Left renal cortex interstitium (tissue), 4 donors: ENCODE measurements at regions not wholly inside any gene's neighbourhood (a gene's known extent, or its start where the extent isn't known, plus 50 kb on each side); places are given as distances from the start of the nearest gene placed in this dataset.
"Not testable (repeated sequence)": the region's sequence is repeated elsewhere in the genome, so short reads cannot be mapped to it uniquely, and the experiment has no call there.

Source experiments
- DNase-seq, 4 donors: peaks; one replicate each; pipeline ENCODE4 v3.0.0-alpha.2; 2013; ENCODE audit warnings: low read depth in 4 of 4, low spot score in 2 of 4, missing footprints in 1 of 4

- not testable (repeated sequence) for DNase-seq
These were observed 2877.2 kb downstream of the RPIA start for GRCh38 chr2:91568391-91569338.

DNA sequence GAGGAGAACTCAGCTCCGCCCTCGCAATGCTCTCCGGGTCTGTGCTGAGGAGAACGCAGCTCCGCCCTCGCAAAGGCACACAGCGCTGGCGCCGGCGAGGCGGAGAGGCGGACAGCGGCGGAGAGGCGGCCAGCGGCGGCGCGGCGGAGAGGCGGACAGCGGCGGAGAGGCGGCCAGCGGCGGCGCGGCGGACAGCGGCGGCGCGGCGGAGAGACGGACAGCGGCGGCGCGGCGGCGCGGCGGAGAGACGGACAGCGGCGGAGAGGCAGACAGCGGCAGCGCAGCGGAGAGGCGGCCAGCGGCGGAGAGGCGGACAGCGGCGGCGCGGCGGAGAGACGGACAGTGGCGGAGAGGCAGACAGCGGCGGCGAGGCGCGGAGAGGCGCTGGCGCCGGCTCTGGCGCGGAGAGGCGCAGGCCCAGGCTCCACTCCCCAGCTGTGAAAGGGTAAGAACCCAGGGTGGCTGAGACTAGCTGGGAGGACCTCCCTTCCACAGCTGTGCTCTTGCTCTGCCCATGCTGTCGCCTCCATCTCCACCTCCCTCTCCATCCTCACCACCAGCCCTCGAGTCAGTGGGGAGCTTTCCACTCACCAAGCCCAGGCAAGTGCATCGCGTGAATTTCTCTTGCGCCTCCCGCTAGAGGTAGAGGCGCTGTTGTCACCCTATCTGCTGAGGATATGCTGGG, 2879.9 kb downstream of the RPIA start:
- not testable (repeated sequence) for DNase-seq

GRCh38 chr2:91573018-91573417, 2881.5 kb downstream of the RPIA start:
- DNase-seq, result not testable (repeated sequence)

DNA sequence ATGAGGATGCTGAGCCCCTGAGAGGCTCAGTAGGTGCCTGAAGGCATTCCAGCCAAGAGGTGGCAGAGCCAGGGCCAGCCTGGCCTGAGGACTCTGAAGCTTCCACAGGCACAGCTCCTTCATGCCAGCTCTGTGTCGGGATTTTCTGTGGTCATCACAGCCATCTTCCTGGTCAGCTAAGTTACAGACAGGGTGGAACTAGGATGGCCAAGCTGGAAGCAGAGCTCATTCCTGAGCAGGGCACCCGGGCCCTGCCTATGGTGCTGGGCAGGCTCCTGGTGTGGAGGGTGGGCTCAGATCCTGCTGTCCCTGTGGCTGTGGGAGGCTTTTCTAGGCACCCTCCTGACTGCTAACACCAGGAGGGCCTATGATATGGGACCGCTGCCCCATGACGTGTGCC, 2882.3 kb downstream of the RPIA start:
- DNase-seq, result not testable (repeated sequence)

DNA sequence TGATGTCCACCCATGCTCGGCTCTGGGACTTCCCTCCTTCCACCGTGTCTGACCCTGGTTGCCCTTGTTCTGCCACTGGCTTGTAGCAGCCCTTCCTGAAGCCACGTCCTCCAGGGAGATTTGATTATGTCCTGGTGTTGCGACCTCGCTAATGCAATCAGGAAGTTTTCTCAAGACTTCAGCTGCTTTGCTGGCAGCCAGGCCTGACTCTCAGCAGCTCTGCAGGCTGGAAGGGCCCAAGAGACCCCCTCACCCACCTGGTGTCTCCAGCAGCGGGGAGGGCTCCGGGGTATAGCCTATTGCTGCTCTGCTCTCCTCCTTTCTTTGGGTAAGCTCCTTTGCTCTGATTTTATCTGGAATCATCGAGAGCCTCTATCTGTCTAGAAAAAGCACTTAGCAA, 2882.8 kb downstream of the RPIA start:
- DNase-seq, result not testable (repeated sequence)

GRCh38 chr2:91575701-91576100, 2884.2 kb downstream of the RPIA start:
- not testable (repeated sequence) for DNase-seq

- not testable (repeated sequence) for DNase-seq
These were observed 2885.9 kb downstream of the RPIA start for GRCh38 chr2:91577406-91577805.

- not testable (repeated sequence) for DNase-seq
These were observed 2887.2 kb downstream of the RPIA start for GRCh38 chr2:91578678-91579077.

GRCh38 chr2:91579555-91579954, 2888.1 kb downstream of the RPIA start:
- not testable (repeated sequence) for DNase-seq

- not testable (repeated sequence) for DNase-seq
These were observed 2888.6 kb downstream of the RPIA start for GRCh38 chr2:91580043-91580442.

DNA sequence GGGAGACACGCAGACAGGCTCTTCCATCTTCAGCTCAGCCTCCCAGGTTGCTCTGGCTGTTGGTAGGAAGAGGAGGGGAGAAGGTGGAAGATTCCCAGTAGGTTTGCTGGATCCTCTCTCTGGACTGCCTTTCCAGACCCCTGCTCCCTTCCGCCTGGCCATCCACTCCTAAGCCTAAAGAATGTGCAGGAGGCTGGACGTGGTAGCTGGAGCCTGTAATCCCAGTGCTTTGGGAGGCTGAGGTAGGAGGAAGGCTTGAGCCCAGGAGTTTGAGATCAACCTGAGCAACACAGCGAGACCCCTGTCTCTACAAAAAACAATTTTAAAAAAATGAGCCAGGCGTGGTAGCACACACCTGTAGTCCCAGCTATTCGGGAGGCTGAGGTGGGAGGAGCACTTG, 2895.6 kb downstream of the RPIA start:
- DNase-seq, result not testable (repeated sequence)

- not testable (repeated sequence) for DNase-seq
These were observed 2896.5 kb downstream of the RPIA start for GRCh38 chr2:91587908-91588535.

- not testable (repeated sequence) for DNase-seq
These were observed 2897.3 kb downstream of the RPIA start for GRCh38 chr2:91588782-91589223.

DNA sequence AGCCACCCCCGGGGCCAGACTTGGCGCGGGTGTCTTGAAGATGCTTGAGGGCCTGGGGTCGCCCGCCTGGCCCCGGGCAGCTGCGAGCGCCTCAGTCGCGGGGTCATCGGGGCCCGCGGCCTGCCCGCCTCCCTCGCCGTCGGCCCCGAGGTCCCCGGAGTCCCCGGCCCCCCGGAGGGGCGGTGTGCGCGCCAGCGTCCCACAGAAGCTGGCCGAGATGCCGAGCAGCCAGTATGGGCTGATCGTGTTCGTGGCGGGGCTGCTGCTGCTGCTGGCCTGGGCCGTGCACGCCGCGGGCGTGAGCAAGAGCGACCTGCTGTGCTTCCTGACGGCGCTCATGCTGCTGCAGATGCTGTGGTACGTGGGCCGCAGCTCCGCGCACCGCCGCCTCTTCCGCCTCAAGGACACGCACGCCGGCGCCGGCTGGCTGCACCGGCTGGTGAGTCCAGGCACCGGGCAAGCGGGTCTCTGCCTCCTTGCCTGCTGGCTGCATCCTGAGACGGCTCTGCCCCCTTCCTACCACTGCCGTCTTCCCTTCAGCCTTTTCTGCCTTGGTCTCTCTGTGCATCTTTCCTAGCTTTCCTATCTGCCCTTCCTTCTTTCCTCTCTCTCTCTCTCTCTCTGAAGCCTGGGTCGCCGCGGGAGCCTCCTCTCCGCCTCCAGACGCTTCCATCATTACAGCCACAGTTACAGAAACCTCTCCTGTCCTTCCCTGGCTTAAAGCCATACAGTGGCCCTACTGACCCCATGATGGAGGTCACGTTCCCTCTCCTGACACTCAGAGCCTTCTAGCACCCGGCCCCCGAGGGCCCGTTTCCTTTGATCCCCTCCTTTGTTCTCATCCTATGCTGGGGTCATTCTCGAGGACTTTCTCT, 2898.2 kb downstream of the RPIA start:
- not testable (repeated sequence) for DNase-seq

GRCh38 chr2:91590381-91590780, 2898.9 kb downstream of the RPIA start:
- not testable (repeated sequence) for DNase-seq

DNA sequence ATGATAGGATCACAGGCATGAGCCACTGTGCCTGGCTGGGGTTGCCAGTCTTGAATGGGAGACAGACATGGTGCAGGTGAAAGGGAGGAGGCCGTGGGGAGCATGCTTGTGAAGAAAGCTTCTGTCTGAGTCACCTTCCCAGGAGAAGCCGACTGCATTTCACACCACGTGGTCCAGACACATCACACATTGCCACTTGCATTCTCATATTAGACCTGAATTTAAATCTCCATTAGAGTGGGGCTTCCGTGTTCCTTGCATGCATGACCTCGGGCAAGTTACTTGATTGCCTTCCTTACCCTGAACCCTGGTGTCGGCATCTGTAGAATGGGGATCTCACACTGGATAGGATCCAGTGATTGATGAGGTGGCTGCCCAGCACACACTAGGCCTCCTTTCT, 2899.6 kb downstream of the RPIA start:
- DNase-seq, result not testable (repeated sequence)

DNA sequence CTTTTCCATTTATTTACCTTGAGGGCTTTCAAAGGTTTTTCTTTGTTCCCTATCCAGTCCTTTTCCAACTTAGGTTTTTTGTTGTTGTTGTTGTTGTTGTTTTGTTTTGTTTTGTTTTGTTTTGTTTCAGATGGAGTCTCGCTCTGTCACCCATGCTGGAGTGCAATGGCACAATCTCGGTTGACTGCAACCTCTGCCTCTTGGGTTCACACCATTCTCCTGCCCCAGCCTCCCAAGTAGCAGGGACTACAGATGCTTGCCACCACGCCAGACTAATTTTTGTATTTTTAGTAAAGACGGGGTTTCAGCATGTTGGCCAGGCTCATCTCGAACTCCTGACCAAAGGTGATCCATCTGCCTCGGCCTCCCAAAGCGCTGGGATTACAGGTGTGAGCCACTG, 2906.0 kb downstream of the RPIA start:
- DNase-seq, result not testable (repeated sequence)

DNA sequence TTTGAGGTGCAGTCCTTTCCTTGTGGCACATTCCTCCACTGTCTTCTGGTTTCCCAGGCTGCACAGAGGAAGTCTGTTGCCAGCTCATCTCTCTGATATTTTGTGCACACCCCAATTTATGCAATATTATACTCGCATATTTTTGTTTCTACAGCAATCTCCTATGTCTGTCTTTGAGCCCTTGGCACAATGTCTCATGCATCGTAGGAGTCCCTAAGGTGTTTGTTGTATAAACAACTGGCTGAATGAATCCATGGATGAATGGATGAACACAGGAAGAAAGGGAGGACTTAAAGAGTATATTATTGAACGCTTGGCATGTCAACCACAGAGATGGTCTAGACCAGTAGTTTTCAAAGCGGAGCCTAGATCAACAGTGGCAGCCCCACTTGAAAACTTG, 2907.0 kb downstream of the RPIA start:
- DNase-seq, result not testable (repeated sequence)

GRCh38 chr2:91599000-91599399, 2907.5 kb downstream of the RPIA start:
- DNase-seq, result peak in 3 of 4 donors; percentile 36 to 51 (median 37)

DNA sequence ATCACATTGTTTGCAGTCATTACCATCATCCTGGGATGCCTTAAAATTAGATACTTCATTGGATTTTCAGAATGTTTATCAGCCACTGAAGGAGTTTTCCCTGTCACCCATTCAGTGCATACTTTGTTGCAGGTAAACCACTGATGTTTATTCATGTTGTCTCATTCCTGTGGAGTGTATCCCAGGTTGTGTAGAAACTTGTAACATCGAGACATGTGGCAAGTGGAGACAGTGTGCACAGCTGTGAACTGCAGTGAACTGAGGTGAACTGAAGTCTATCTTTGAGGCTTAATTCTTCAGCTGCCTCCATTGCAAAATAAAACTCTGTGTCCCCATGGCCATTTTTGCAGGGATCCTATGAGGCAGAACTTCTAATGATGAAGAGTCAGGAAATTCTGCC, 2911.4 kb downstream of the RPIA start:
- DNase-seq, result not testable (repeated sequence)
